HG02623 (cell line): ENCODE measurements at regions not wholly inside any gene's neighbourhood (a gene's known extent, or its start where the extent isn't known, plus 50 kb on each side); places are given as distances from the start of the nearest gene placed in this dataset.
"Not testable (repeated sequence)": the region's sequence is repeated elsewhere in the genome, so short reads cannot be mapped to it uniquely, and the experiment has no call there.

ENCODE experiments used
- ATAC-seq: cut with Tn5 transposase; IDR thresholded peaks from one replicate; pipeline ENCODE4 v1.9.1; 2021; ENCODE audit warnings: moderate library complexity; ENCODE audit not compliant: unreplicated experiment

DNA sequence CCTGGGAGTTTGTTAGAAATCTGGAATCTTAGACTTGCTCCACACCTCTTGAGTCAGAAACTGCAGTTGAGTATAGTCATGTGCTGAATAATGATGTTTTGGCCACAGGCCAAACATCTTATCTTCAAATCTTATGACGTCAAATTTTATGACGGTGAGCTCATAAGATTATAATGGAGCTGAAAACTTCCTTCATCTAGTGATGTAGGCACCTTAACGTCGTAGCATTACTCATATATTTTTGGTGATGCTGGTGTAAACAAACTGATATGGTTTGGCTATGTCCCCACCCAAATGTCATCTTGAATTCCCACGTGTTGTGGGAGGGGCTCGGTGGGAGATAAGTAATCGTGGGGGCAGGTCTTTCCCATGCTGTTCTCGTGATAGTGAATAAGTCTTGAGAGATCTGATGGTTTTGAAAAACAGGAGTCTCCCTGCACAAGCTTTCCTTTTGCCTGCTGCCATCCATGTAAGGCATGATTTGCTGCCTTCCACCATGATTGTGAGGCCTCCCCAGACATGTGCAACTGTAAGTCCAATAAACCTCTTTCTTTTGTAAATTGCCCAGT, 268.0 kb upstream of the PROK2 start:
- ATAC-seq: no peak

DNA sequence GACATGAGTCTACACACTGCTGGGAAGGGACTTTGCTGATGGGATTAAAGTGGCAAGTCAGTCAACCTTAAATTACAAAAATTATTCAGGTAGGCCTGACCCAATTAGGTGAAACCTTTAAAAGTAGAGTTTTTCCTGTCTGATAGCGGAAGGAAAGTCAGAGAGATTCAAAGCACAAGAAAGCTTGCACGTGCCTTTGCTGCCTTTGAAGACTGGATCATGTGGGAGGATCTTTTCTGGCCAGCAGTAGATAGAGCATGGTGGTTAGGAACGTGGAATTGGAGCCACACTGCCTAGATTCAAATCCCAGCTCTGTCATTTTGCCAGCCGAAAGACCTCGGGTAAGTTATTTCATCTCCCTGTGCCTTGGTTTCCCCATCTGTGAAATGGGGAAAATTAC, 265.8 kb upstream of the PROK2 start:
- no peak for ATAC-seq

DNA sequence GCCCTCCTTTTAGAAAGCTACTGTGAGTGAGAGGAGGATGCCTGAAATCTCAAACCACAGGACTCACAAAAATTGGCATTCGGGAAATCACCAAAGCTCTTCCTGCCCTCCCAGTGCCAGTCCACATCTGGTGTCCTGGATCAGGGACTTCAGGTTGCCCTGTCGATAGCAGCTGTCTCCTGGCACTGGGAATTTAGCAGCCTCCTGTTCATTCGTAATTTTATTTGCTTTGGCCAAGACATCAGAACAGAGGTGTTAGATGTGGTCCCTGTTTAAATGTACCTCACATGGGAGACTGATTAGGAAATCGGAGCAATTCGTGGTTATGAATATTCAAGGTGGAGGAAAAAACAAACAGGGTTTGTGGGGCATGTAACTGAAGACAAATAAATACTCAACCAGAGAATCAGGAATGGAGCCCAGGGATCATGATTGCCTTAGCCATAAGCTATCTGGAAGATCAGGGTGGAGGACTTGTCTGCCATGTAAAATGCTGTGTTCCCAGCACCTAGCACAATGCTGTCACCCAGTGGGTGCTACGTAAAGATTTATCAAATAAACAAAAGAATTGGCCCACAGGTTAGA, 265.2 kb upstream of the PROK2 start:
- ATAC-seq: no peak

DNA sequence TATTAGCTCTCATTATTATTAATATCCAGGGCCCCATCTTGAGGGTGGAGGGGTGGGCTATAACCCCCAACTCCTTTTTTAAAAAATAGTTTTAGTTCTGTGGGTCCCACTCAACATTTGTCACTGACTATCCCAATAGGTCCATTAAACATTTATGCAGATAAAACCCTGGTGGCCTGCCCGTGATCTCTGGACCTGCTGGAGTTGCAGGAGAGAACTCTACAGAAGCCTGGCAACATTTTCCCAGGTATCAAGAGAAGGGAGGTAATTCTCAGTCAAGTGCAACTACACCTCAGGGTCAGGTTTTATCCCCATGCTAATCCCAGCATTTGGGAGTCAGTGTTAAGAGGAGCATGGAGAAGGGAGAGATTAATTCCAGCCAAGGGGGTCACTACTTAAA, 264.4 kb upstream of the PROK2 start:
- no peak for ATAC-seq

DNA sequence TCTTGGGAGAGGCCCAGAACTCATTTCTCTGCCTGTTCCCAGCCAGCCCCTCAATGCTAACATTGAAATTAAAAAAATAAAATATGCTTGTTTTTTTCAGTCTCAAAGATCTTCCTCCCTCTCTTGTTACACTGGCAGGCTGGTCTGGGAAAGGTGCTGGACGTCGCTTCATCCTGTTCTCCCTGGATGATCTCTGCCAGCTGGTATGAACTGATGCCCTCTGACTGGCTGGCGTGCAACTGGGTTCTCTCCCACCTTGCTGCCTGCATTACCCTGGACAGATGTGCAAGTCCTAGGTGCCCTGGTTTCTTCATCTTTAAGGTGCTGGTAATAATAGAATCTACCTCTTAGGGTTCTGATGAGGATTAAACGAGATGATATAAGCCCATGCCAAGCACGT, 263.9 kb upstream of the PROK2 start:
- ATAC-seq: no peak

DNA sequence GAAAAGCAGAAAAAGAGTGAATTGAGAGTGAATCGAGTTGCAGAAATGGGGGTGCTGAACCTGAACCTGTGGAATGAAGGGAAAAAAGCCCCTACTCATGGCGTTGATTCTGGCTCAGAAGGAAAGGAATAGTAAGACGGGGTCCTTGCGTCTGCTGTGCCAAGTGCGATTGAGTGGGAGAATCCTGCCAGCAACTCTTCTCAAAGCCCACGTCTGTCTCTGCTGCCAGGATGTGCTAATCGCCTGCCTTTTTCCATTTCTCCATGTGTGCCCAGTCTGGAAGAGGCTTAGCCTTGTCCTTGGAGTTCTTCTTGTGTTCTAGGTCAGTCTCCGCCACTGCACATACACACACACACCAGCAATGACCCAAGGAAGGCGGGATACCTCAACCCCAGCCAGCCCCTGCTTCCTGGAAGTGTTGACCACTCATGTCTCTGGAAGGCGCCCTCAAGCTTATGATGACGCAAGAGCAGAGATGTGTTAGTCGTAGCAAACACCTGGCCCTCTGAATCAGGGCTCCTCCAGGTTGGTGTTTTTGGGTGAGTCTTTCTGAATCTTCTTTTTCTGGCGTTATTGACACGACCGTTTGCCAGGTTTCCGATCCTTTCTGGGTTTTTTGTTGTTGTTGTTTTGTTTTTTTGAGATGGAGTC, 262.4 kb upstream of the PROK2 start:
- ATAC-seq: no peak

DNA sequence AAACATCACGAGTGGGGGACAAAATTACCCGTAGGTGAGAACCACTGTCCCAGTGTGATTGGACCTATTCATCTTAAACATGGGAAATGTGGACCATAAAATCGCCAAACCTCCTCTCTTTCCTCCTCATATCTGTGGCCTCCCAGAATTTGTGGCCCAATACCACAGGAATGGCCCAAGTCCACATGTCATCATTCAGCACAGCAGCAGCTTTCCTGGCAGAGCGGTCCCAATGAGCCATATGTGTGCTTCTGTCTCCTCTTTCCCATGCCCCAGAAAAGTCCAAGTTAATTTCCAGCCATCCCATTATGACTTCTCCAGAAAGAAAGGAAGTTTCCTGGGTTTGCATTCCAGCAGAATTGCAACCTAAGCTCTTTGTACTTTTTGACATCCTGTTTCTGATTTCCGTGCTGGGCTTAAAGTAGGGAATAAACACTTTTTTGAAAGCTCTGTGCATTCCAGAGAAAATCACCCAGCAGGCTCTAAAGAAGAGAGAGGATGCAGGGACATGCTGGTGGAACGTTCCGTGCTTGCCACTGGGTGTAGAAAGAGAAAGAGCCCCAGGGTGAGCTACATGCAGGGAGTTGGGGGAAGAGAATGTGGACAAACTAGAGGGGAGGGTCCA, 259.4 kb upstream of the PROK2 start:
- no peak for ATAC-seq

DNA sequence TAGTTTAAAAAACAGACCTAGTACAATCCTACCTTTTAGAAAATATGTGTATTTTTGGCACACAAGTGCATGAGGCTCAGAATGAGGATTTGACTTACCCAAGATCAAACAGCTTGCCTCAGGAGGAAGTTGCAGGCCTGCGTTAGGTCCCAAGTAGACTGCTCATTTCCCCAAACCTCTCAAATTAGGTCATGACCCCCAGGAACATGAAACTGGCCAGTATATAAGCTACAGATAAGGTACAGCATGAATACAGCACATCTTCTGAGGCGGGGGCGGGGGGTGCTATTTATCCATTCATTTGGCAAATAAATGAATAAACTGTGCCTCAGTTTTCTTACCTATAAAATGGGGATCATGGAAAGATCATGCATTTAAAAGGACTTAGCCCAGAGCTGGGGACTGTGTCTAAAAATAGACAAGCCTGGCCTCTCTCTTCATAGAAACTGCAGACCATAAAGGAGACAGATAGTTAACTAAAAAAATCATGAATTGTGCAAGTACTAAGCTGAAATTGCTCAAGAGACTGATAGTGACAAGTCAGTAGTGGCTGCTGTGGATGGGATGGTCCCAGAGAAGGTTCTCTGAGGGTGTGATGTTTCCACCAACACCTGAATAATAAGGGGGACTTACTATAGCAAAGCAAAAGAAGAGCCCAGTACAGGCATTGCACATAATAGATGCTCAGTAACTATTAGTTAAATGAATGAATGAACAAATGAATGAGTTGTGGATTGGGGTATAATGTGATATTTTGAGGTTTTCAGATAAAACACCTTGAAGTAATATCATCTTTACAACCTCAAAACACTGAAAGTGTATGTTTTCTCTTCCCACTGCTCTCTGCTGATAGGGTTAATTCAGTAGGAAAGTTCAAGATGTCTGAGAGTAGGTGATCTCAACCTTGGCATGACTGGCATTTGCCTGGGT, 258.5 kb upstream of the PROK2 start:
- no peak for ATAC-seq

DNA sequence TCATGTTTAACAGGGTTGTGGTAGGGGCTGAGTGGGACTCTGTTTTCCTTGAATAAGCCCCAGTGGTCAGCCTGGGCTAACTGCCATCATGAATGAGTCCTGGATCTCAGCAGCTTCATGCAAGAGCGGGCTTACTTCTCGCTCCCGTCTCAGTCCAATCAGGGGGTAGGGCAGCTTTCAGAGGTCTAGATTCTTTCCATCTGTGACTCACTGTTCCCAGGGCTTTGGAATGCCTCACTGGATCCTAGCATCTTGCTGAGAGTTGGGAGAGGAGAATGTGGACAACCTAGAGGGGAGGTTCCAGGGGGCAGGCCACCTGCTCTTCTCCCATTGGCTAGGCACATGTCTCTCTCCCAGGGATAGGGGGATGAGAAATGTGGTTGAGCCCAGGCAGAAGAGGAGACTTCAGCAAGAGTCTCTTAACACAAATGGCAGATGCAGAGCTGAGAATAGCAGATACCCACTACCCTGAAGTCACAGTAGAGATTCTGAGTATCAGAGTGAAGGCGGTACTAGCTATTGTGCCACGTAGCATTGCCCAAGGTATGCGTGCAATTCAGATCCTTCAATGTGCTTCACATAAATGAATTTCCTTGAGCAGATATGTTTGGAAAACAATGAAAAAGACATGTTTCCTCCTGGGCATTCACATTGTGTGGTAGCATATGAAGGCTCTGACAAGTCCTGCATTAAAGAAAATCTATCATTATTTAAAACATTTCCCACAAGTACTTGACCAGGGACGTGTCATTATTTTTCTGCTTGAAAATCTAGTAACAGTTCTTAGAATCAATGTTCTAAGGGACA, 257.7 kb upstream of the PROK2 start:
- no peak for ATAC-seq

DNA sequence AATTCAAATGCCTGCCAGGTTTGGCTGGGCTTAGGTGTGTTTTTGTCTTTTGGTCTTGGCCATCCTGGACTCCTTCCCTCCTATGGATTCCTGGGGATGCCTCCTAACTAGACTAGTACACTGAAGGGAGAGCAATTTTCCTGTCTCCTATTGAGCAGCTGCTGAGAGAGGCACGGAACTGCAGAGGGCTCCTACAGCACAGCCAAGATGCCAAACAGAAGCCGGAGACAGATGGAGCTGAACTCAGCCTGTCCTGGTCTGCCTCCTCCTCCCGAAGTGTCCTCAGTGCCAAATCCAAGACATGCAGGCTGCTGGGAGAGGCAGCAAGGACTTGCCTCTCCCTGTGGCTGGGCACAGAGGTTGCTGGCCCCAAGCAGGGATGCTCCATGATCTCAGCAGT, 256.6 kb upstream of the PROK2 start:
- ATAC-seq: no peak

DNA sequence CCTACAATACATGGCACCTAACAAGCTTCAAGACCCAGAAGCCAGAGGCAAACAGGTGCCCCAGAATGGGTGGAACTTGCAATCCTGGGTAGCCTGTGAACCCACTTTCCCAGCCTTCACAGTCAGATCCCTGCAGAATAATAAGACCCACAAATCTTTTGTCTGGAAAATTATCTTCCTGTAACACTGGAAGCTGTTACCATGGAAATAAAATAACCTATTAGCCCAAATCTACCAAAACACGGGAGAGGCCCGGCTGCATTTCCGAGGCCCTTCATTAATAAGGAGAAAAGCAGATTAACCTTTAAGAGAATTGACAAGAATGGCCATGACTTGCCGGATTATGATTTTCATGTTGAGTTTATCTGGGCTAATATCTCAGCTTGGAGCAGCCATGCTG, 256.1 kb upstream of the PROK2 start:
- ATAC-seq: no peak

DNA sequence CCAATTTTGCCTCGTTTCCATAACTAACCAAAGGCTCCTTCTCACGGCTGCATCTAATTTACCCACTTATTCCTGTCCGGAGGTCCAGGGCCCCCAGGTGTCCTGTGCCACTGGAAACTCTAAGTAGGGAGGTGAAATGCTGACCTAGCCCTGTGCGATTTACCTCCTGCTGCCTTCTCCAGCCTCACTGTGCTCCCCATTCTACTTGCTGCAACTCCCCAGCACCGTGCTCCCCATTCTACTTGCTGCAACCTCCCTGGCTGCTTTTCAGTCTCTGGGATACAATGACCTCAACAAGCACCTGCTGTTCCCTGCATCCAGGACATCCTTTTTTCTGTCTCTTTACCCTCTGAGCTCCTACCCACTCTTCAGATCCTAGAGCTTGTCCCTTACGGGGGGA, 254.7 kb upstream of the PROK2 start:
- no peak for ATAC-seq

DNA sequence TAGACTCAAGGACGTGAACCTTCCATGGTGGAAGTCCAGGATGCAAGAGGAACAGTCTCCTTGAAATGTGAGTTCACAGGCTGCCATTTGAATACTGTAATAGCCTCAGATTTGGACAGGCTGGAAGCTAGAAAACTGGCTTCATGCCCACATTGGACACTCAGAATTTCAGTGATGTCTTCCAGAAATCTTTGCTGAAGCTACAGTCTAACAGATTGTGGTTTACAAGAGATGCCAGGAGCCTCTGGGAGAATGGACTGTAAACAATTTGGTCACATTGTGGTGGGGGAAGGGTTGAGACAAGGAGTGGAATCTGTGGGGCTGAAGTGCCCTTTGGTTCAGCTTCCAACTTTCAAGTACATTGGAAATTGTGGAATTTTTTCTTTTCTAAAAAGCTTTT, 252.0 kb upstream of the PROK2 start:
- no peak for ATAC-seq

DNA sequence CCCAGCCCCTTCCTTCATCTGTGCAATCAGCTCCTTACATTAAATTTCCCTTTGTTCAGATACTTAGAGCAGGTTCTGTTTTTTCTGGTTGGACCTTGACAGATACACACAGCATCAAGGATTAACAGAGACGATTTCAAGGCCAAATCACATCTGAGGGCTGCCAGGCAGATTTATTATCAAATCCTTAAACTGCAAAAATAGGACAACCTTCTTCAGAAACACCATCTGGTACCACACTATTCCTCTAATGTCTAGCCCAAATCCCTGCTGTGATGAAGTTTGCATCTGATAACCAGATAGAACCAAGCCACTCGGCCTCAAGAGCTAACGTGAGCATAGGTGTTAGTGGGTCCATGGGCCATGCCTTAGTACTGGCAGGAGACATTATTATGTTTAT, 250.7 kb upstream of the PROK2 start:
- ATAC-seq: no peak

DNA sequence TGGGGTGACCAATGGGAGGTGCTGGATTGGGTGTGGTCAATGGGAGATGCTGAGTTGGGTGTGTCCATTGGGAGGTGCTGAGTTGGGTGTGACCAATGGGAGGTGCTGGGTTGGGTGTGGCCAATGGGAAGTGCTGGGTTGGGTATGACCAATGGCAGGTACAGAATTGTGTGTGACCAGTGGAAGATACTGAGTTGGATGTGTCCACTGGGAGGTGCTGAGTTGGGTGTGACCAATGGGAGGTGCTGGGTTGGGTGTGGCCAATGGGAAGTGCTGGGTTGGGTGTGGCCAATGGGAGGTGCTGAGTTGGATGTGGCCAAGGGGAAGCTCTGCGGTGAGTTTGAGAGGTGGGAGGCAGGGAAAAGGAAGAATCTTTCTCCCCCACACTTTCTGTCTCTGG, 250.0 kb upstream of the PROK2 start:
- ATAC-seq: no peak

DNA sequence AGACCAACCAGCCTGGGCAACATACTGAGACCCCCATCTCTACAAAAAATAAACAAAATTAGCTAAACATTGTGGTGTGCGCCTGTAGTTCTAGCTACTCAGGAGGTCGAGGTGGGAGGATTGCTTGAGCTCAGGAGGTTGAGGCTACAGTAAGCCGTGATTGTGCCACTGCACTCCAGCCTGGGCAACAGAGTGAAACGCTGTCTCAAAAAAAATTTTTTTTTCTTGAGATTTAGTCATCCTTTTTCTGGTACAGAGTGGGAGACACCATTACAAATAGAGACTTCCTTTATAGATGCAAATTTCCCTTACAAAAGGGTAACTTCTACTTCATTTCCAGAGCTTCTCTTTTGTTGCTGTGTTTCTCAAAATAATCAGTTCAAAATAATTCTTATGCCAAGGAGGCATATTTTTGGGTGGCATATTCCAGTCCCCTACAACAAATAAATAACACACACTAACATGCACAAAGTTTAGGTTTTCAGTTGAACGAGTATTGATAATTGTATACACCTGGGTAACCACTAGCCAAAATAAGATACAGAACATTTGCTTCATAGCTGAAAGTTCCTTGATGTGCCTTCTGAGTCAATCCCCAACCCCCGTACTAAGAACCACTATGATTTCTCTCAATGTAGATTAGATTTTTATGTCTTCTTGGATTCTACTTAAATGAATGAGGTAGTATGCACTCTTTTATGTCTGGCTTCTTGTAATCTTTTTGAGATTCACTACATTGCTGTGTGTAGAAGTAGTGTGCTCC, 248.9 kb upstream of the PROK2 start:
- ATAC-seq: no peak

DNA sequence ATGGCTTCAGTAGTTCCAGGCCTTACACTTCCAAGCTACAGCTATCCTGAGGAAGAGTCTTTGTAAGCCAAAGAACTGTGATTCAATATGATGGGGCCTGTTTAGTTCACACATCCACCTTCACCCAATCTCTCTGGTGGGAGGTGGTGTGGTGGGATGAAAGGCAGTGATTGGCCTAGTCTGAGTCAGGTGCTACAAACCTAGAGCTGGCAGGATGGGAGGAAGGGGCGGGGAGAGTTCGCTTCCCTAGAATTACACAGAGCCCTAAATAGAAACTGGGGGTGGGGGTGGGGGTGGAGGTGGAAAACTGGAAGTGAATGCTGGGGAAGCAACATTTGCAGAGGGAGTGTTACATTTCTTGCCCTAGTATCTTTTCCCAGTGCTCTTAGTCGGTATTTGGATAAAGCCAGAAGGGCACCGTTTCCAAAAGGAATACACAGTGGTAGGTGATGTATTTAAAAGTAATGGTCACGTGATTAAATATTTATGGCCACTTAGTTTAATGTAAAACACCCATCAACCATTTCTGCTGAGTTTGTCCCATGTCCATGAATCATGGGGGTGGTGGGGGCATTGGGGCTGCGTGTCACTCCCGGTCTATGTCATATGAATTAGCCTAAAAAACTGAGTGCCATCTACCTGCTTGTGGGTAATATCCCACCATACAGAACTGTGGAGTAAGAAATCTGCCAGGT, 247.6 kb upstream of the PROK2 start:
- ATAC-seq: no peak

DNA sequence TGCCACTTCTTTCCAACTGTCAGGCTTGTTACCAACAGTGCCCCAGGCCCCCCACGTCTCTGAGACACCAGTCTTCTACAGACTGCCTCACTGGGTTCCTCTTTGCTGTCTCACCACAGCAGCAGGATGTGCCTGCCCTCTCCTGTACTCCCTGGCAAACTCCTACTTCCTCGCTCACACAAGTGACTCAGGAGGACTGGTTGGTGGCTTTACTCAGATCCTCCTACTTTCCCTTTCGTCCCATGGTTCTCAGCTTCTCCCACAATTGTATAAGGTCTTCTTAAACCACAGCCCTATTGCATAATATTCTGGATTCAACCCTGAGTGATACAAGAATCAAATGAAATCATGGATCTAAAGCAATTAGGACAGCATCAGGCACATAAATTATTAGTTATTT, 246.6 kb upstream of the PROK2 start:
- no peak for ATAC-seq

DNA sequence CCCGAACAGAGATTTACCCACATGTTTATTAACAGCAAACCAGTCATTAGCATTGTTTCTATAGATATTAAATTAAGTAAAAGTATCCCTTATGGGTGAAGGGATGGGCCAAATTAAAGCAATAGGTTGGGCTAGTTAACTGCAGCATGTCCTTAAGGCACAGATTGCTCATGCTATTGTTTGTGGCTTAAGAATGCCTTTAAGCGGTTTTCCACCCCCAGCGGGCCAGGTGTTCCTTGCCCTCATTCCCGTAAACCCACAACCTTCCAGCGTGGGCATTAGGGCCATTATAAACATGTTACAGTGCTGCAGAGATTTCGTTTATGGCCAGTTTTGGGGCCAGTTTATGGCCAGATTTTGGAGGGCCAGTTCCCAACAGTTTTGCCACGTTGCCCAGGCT, 245.3 kb upstream of the PROK2 start:
- not testable (repeated sequence) for ATAC-seq
